HG03064 (cell line): ENCODE measurements at regions not wholly inside any gene's neighbourhood (a gene's known extent, or its start where the extent isn't known, plus 50 kb on each side); places are given as distances from the start of the nearest gene placed in this dataset.

Experiments used
- ATAC-seq: cut with Tn5 transposase; IDR thresholded peaks from one replicate; pipeline ENCODE4 v1.9.1; 2021; ENCODE audit warnings: low read depth; ENCODE audit not compliant: unreplicated experiment

GRCh38 chr20:22005535-22005934 is 300.1 kb downstream of the PAX1 start:
- ATAC-seq: no peak

- ATAC-seq: no peak
Observed at GRCh38 chr20:22004946-22005345, 299.5 kb downstream of the PAX1 start.

GRCh38 chr20:22003680-22004079 is 298.2 kb downstream of the PAX1 start:
- ATAC-seq: no peak

GRCh38 chr20:22001886-22002285 is 296.4 kb downstream of the PAX1 start:
- no peak for ATAC-seq

- ATAC-seq: no peak
Observed at GRCh38 chr20:21995461-21995860, 290.0 kb downstream of the PAX1 start.

- no peak for ATAC-seq
Observed at GRCh38 chr20:21994203-21994602, 288.7 kb downstream of the PAX1 start.

GRCh38 chr20:21982559-21982958 is 277.1 kb downstream of the PAX1 start:
- no peak for ATAC-seq

GRCh38 chr20:21981597-21982344 is 276.3 kb downstream of the PAX1 start:
- ATAC-seq: no peak

- no peak for ATAC-seq
Observed at GRCh38 chr20:21981179-21981578, 275.7 kb downstream of the PAX1 start.

GRCh38 chr20:21971436-21971835 is 266.0 kb downstream of the PAX1 start:
- ATAC-seq: no peak

- ATAC-seq: no peak
Observed at GRCh38 chr20:21968486-21968885, 263.0 kb downstream of the PAX1 start.

GRCh38 chr20:21967481-21967880 is 262.0 kb downstream of the PAX1 start:
- no peak for ATAC-seq

- ATAC-seq: no peak
Observed at GRCh38 chr20:21956591-21956990, 251.1 kb downstream of the PAX1 start.

- no peak for ATAC-seq
Observed at GRCh38 chr20:21947406-21947805, 241.9 kb downstream of the PAX1 start.

GRCh38 chr20:21944227-21944626 is 238.8 kb downstream of the PAX1 start:
- ATAC-seq: no peak

GRCh38 chr20:21941941-21942805 is 236.7 kb downstream of the PAX1 start:
- ATAC-seq: no peak

GRCh38 chr20:21936720-21937380 is 231.4 kb downstream of the PAX1 start:
- ATAC-seq: no peak

GRCh38 chr20:21936261-21936660 is 230.8 kb downstream of the PAX1 start:
- ATAC-seq: no peak

GRCh38 chr20:21933526-21933925 is 228.1 kb downstream of the PAX1 start:
- no peak for ATAC-seq

- ATAC-seq: no peak
Observed at GRCh38 chr20:21921251-21921650, 215.8 kb downstream of the PAX1 start.

GRCh38 chr20:21920211-21920610 is 214.7 kb downstream of the PAX1 start:
- no peak for ATAC-seq
